Glutamatergic neuron (in vitro differentiated cells): ENCODE measurements at regions not wholly inside any gene's neighbourhood (a gene's known extent, or its start where the extent isn't known, plus 50 kb on each side); places are given as distances from the start of the nearest gene placed in this dataset.
"Not testable (repeated sequence)": the region's sequence is repeated elsewhere in the genome, so short reads cannot be mapped to it uniquely, and the experiment has no call there.

ENCODE experiments used
- DNase-seq: peaks from one replicate; pipeline ENCODE4 v3.0.0; 2022
- H3K27ac Mint-ChIP-seq: one replicate; pipeline ENCODE4 v1.8.0; 2020; ENCODE audit warnings: mild to moderate bottlenecking, mixed read lengths, inconsistent platforms; ENCODE audit not compliant: unreplicated experiment
- H3K27me3 Mint-ChIP-seq: one replicate; pipeline ENCODE4 v1.8.0; 2020; ENCODE audit warnings: mild to moderate bottlenecking, moderate library complexity, mixed read lengths, inconsistent platforms; ENCODE audit not compliant: unreplicated experiment
- H3K36me3 Mint-ChIP-seq: one replicate; pipeline ENCODE4 v1.8.0; 2020; ENCODE audit warnings: mild to moderate bottlenecking, mixed read lengths, inconsistent platforms; ENCODE audit not compliant: unreplicated experiment
- H3K4me1 Mint-ChIP-seq: one replicate; pipeline ENCODE4 v1.8.0; 2020; ENCODE audit warnings: mild to moderate bottlenecking, low read depth, mixed read lengths, inconsistent platforms; ENCODE audit not compliant: unreplicated experiment
- H3K4me3 Mint-ChIP-seq: one replicate; pipeline ENCODE4 v1.8.0; 2020; ENCODE audit warnings: mild to moderate bottlenecking, mixed read lengths, inconsistent platforms; ENCODE audit not compliant: unreplicated experiment
- H3K9me3 Mint-ChIP-seq: one replicate; pipeline ENCODE4 v1.8.0; 2020; ENCODE audit warnings: mild to moderate bottlenecking, moderate library complexity, mixed read lengths, inconsistent platforms; ENCODE audit not compliant: unreplicated experiment
- CTCF ChIP-seq: fragments of 200-600 bp; sonication (generic); IDR thresholded peaks from one replicate; pipeline ENCODE4 v1.5.0; 2021; ENCODE audit not compliant: partially characterized antibody, unreplicated experiment

GRCh38 chr5:50921366-50922133, 255.1 kb downstream of the PARP8 start:
- no peaks in the 10 kb centered on the region for H3K4me1 Mint-ChIP-seq
- no peak for TF ChIP-seq CTCF
- H3K27me3 Mint-ChIP-seq, result no peaks in the 10 kb centered on the region
- H3K9me3 Mint-ChIP-seq, result peaks cover 2% of the 10 kb centered on the region
- DNase-seq, result no peak
- H3K36me3 Mint-ChIP-seq, result no peaks in the 10 kb centered on the region
- H3K4me3 Mint-ChIP-seq, result no peak overlapping the region
- H3K27ac Mint-ChIP-seq, result no peak overlapping the region

- H3K36me3 Mint-ChIP-seq, H3K4me3 Mint-ChIP-seq, H3K4me1 Mint-ChIP-seq, H3K27ac Mint-ChIP-seq, DNase-seq, H3K27me3 Mint-ChIP-seq, H3K9me3 Mint-ChIP-seq: not testable (repeated sequence)
- peak; percentile 81 for TF ChIP-seq CTCF
Measured at GRCh38 chr5:50922134-50922941, 255.9 kb downstream of the PARP8 start.

GRCh38 chr5:50922942-50923767, 256.7 kb downstream of the PARP8 start:
- no peak overlapping the region for H3K27ac Mint-ChIP-seq
- peaks cover 2% of the 10 kb centered on the region for H3K27me3 Mint-ChIP-seq
- no peaks in the 10 kb centered on the region for H3K4me1 Mint-ChIP-seq
- DNase-seq, result no peak
- H3K9me3 Mint-ChIP-seq, result peaks cover 2% of the 10 kb centered on the region
- TF ChIP-seq CTCF, result no peak
- no peaks in the 10 kb centered on the region for H3K36me3 Mint-ChIP-seq
- H3K4me3 Mint-ChIP-seq, result no peak overlapping the region

GRCh38 chr5:50923768-50924494, 257.5 kb downstream of the PARP8 start:
- Mint-ChIP-seq H3K27ac (no peak overlapping the region), H3K36me3 (no peaks in the 10 kb centered on the region), H3K9me3 (peaks cover 2% of the 10 kb centered on the region), H3K4me3 (no peak overlapping the region), H3K4me1 (no peaks in the 10 kb centered on the region), H3K27me3 (peaks cover 2% of the 10 kb centered on the region)
- no peak for TF ChIP-seq CTCF
- DNase-seq, result no peak
